Mammary epithelial cell (primary cell): ENCODE measurements at regions not wholly inside any gene's neighbourhood (a gene's known extent, or its start where the extent isn't known, plus 50 kb on each side); places are given as distances from the start of the nearest gene placed in this dataset.

ENCODE experiments used
- EZH2 ChIP-seq: IDR thresholded peaks from 2 replicates; pipeline ENCODE4 v1.6.1; 2012; ENCODE audit warnings: low read length, inconsistent platforms, borderline replicate concordance
- TF ChIP-seq, protein P1 (sequence below), 2 donors: IDR thresholded peaks in 1 of 2; conservative IDR thresholded peaks in 1 of 2; 2 replicates each; pipeline ENCODE4 v1.5.1; 2011 to 2012; ENCODE audit warnings: inconsistent platforms in 2 of 2, low read length in 2 of 2, mild to moderate bottlenecking in 2 of 2, control low read depth in 1 of 2, low read depth in 1 of 2; ENCODE audit not compliant: insufficient read depth in 1 of 2; ENCODE audit errors: extremely low read depth in 1 of 2

DNA sequence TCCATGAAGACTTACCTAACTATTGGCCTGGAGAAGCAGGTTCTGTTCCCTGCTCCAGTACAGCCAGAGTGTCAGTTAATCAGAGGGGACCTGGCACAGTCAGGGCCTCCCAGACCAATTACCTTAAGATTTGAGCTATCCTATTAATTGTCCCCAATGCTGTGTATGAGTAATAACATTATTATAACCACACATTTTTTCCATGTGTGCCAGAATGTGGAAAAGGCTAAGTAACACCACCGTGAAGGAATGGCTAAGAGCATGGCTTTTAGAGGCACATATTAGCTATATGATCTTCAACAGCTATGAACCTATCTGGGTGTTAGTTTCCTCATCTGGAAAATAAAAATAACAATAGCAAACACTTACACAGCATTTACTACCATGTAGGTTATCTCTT, 111.1 kb upstream of the RAP1B start:
- TF ChIP-seq, protein P1, sequence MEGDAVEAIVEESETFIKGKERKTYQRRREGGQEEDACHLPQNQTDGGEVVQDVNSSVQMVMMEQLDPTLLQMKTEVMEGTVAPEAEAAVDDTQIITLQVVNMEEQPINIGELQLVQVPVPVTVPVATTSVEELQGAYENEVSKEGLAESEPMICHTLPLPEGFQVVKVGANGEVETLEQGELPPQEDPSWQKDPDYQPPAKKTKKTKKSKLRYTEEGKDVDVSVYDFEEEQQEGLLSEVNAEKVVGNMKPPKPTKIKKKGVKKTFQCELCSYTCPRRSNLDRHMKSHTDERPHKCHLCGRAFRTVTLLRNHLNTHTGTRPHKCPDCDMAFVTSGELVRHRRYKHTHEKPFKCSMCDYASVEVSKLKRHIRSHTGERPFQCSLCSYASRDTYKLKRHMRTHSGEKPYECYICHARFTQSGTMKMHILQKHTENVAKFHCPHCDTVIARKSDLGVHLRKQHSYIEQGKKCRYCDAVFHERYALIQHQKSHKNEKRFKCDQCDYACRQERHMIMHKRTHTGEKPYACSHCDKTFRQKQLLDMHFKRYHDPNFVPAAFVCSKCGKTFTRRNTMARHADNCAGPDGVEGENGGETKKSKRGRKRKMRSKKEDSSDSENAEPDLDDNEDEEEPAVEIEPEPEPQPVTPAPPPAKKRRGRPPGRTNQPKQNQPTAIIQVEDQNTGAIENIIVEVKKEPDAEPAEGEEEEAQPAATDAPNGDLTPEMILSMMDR (conservative IDR thresholded peaks at IDR 0.05 in 1 of 2, IDR thresholded peaks at IDR 0.05 in 1 of 2; ENCODE audit: extremely low read depth in 1 of 2, insufficient read depth in 1 of 2, low read depth in 1 of 2, low read length in 2 of 2) = no peak
- TF ChIP-seq EZH2 = no peak
